ENCODE measurements at regions not wholly inside any gene's neighbourhood (a gene's known extent, or its start where the extent isn't known, plus 50 kb on each side); places are given as distances from the start of the nearest gene placed in this dataset.

GRCh38 chr12:107967170-107967569 is 161.9 kb upstream of the WSCD2 start:
- TF ChIP-seq CREB1 (IDR thresholded peaks at IDR 0.05; ENCODE audit: low read depth) (no peak), FOXM1 (IDR thresholded peaks at IDR 0.05; ENCODE audit: borderline replicate concordance, low read depth) (no peak), CEBPB (IDR thresholded peaks at IDR 0.05) (no peak), NFIC (IDR thresholded peaks at IDR 0.05) (no peak), EP300 (IDR thresholded peaks at IDR 0.05; ENCODE audit: borderline replicate concordance) (no peak), YY1 (IDR thresholded peaks at IDR 0.05; ENCODE audit: low read depth) (no peak), ZBTB7A (IDR thresholded peaks at IDR 0.05; ENCODE audit: low read depth) (no peak), MAX (IDR thresholded peaks at IDR 0.05) (no peak), EGR1 (IDR thresholded peaks at IDR 0.05) (no peak), TCF12 (IDR thresholded peaks at IDR 0.05; ENCODE audit: low read depth) (no peak), TAF1 (IDR thresholded peaks at IDR 0.05; ENCODE audit: low read depth) (no peak), RAD21 (IDR thresholded peaks at IDR 0.05; ENCODE audit: low read depth) (no peak), TEAD4 (IDR thresholded peaks at IDR 0.05) (no peak)
- TF ChIP-seq, protein P1, sequence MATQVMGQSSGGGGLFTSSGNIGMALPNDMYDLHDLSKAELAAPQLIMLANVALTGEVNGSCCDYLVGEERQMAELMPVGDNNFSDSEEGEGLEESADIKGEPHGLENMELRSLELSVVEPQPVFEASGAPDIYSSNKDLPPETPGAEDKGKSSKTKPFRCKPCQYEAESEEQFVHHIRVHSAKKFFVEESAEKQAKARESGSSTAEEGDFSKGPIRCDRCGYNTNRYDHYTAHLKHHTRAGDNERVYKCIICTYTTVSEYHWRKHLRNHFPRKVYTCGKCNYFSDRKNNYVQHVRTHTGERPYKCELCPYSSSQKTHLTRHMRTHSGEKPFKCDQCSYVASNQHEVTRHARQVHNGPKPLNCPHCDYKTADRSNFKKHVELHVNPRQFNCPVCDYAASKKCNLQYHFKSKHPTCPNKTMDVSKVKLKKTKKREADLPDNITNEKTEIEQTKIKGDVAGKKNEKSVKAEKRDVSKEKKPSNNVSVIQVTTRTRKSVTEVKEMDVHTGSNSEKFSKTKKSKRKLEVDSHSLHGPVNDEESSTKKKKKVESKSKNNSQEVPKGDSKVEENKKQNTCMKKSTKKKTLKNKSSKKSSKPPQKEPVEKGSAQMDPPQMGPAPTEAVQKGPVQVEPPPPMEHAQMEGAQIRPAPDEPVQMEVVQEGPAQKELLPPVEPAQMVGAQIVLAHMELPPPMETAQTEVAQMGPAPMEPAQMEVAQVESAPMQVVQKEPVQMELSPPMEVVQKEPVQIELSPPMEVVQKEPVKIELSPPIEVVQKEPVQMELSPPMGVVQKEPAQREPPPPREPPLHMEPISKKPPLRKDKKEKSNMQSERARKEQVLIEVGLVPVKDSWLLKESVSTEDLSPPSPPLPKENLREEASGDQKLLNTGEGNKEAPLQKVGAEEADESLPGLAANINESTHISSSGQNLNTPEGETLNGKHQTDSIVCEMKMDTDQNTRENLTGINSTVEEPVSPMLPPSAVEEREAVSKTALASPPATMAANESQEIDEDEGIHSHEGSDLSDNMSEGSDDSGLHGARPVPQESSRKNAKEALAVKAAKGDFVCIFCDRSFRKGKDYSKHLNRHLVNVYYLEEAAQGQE (IDR thresholded peaks at IDR 0.05; ENCODE audit: low read depth), result no peak
- TF ChIP-seq, protein P2, sequence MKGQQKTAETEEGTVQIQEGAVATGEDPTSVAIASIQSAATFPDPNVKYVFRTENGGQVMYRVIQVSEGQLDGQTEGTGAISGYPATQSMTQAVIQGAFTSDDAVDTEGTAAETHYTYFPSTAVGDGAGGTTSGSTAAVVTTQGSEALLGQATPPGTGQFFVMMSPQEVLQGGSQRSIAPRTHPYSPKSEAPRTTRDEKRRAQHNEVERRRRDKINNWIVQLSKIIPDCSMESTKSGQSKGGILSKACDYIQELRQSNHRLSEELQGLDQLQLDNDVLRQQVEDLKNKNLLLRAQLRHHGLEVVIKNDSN (IDR thresholded peaks at IDR 0.05), result no peak

GRCh38 chr12:107973950-107974349 is 155.1 kb upstream of the WSCD2 start:
- TF ChIP-seq NFIC (IDR thresholded peaks at IDR 0.05) (no peak), CEBPB (IDR thresholded peaks at IDR 0.05) (no peak), TAF1 (IDR thresholded peaks at IDR 0.05; ENCODE audit: low read depth) (no peak), CREB1 (IDR thresholded peaks at IDR 0.05; ENCODE audit: low read depth) (no peak), EP300 (IDR thresholded peaks at IDR 0.05; ENCODE audit: borderline replicate concordance) (no peak), TEAD4 (IDR thresholded peaks at IDR 0.05) (no peak)

DNA sequence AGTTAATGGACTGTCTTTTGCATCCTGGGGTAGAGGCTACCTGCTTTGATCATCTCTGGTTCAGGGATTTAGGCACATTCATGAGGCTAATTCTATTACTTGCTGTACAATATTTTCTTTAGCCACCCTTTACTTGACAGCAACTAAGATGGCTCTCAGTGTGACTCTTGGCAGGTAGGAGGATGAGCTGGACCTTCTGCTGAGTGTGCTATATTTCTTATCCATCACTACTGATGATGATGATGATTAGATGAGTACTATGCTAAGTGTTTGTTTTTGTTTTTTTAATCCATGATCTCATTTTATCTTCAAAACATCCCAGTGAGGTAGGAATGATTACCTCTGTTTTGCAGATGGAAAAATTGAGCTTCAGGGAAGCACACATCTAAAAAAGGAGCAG is 152.8 kb upstream of the WSCD2 start:
- no peak for TF ChIP-seq TEAD4 (IDR thresholded peaks at IDR 0.05)
- TF ChIP-seq, protein P1 (IDR thresholded peaks at IDR 0.05; ENCODE audit: low read depth), result no peak
- TF ChIP-seq RAD21 (IDR thresholded peaks at IDR 0.05; ENCODE audit: low read depth), result no peak
- TF ChIP-seq CREB1 (IDR thresholded peaks at IDR 0.05; ENCODE audit: low read depth), result no peak
- TF ChIP-seq, protein P2 (IDR thresholded peaks at IDR 0.05), result no peak
- no peak for TF ChIP-seq EP300 (IDR thresholded peaks at IDR 0.05; ENCODE audit: borderline replicate concordance)
- no peak for TF ChIP-seq ZBTB7A (IDR thresholded peaks at IDR 0.05; ENCODE audit: low read depth)
- TF ChIP-seq FOXM1 (IDR thresholded peaks at IDR 0.05; ENCODE audit: borderline replicate concordance, low read depth), result no peak
- TF ChIP-seq EGR1 (IDR thresholded peaks at IDR 0.05), result no peak
- no peak for TF ChIP-seq YY1 (IDR thresholded peaks at IDR 0.05; ENCODE audit: low read depth)
- TF ChIP-seq MAX (IDR thresholded peaks at IDR 0.05), result no peak
- TF ChIP-seq NFIC (IDR thresholded peaks at IDR 0.05), result no peak
- TF ChIP-seq TAF1 (IDR thresholded peaks at IDR 0.05; ENCODE audit: low read depth), result no peak
- TF ChIP-seq TCF12 (IDR thresholded peaks at IDR 0.05; ENCODE audit: low read depth), result no peak
- no peak for TF ChIP-seq CEBPB (IDR thresholded peaks at IDR 0.05)

DNA sequence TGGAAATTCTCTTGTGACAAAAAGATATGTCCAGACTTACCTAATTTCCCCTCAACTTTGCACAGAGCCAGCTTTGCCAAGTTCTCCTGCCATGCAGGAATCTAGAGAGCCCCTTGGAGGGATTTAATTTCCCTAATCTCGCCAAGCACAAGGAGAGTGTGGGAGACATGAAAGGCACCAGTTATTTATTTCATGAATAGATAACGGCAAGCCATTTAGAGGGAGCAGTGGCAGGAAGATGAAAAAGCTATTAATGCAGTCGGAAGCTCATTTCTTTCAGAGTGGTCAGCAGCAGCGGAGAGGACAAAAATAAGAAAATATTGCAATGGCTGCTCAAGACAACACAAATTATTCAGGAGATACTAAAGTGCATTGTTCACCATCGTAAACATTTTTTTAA is 150.9 kb upstream of the WSCD2 start:
- TF ChIP-seq FOXM1 (IDR thresholded peaks at IDR 0.05; ENCODE audit: borderline replicate concordance, low read depth) (no peak), CEBPB (IDR thresholded peaks at IDR 0.05) (no peak), TCF12 (IDR thresholded peaks at IDR 0.05; ENCODE audit: low read depth) (no peak), CREB1 (IDR thresholded peaks at IDR 0.05; ENCODE audit: low read depth) (no peak), RAD21 (IDR thresholded peaks at IDR 0.05; ENCODE audit: low read depth) (no peak), NFIC (IDR thresholded peaks at IDR 0.05) (no peak), MAX (IDR thresholded peaks at IDR 0.05) (no peak), ZBTB7A (IDR thresholded peaks at IDR 0.05; ENCODE audit: low read depth) (no peak), EGR1 (IDR thresholded peaks at IDR 0.05) (no peak), TAF1 (IDR thresholded peaks at IDR 0.05; ENCODE audit: low read depth) (no peak), YY1 (IDR thresholded peaks at IDR 0.05; ENCODE audit: low read depth) (no peak)
- TF ChIP-seq, protein P2 (IDR thresholded peaks at IDR 0.05), result no peak
- TF ChIP-seq, protein P1 (IDR thresholded peaks at IDR 0.05; ENCODE audit: low read depth), result no peak

All from Ishikawa (cell line).